Esophagus mucosa (tissue), 1 donor: ENCODE measurements at regions not wholly inside any gene's neighbourhood (a gene's known extent, or its start where the extent isn't known, plus 50 kb on each side); places are given as distances from the start of the nearest gene placed in this dataset.
"Not testable (repeated sequence)": the region's sequence is repeated elsewhere in the genome, so short reads cannot be mapped to it uniquely, and the experiment has no call there.

Experiments used
- ATAC-seq: fragments of 200-7000 bp; cut with Tn5 transposase; one replicate; pipeline ENCODE4 v1.9.1; 2020
- donor health status: DM: yes; HTN: yes; CAD: no.

DNA sequence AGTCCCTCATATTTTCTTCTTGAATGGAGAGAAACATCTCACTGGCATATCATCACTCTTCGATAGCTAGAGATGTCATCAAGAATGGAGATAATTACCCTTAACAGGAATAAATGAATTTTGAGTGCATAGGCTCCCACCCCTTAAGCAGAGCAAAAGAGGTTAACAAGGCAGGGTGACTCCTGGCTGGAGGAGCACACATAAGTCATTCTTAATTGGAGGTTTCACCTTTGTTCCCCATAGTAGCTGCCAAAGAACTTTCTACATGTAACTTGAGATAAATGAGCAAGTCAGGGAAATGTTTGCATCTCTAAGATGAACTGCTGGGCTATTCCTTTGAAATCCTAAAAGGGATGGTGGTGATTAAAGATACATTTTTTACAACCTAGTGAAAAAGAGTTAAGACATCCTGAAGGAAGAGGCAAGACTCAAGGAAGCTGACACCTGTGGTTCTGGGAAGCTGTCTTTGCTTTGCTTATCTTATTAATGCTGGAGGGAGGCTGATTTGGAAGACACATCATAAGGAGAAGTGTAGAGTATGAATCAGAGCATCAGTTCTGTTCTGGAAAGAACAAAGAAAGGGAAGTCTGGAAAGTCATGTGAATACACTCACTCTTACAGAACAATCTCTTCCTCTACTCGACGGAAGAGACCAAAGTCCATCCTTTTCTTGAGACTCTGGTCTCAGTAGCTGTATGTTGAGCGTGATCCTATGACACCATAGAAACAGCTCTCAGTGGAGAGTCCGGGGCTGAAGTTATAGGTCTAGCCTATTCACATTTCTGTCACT lies 326.3 kb downstream of the OSTF1 start:
- no peak for ATAC-seq

DNA sequence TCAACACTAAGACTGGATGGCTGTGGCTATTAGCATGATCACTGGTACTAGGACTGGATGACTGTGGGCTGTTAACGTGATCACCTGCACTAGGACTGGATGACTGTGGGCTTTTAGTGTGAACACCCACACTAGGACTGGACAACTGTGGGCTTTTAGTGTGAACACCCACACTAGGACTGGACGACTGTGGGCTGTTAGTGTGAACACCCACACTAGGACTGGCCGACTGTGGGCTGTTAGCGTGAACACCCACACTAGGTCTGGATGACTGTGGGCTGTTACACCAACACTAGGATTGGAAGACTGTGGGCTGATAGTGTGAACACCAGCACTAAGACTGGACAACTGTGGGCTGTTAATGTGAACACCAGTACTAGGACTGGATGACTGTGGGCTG lies 329.2 kb downstream of the OSTF1 start:
- no peak for ATAC-seq

DNA sequence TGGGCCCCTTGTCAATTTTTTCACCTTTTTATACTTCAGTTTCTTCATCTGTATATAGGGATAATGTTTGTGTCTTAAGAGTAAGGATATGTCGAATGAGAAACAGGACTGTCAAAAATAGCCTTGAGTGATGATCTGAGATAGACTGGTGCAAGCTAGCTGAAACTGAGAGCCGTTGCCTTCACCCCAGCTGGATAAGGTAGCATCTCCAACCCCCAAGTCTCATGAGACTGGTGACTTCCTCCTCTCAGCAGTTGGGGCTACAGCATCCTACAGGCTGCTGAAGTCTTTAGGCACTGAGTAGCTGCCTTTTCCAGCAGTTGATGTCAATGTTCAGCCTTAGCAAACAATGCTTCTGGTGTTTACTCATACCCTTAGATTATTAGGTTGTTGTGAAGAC lies 330.2 kb downstream of the OSTF1 start:
- ATAC-seq = no peak

DNA sequence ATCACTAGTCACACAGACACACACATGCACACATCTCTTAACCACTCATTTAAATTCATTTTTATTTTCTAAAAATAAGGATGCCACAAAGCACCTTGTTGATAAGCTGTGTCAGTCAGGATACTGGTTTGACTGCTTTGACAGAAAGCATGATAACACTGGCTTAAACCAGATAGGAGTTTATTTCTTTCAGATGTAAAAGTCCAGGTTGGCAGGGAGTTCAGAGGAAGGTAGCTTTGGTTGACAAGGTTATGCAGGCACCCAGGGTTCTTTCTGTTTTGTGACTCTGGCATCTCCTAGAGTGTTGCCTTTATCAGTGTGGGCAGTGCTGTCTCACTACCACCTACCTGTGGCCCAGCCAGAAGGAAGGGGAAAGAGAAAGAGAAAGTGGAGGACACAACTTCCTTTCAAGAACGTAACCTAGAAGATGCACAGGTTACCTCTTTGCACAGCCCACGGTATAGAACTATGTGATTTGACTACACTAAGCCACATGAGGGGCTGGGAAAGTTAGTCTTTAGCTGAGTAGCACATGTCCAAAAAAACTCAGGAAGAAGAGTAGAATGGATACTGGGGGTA lies 334.7 kb downstream of the OSTF1 start:
- no peak for ATAC-seq

DNA sequence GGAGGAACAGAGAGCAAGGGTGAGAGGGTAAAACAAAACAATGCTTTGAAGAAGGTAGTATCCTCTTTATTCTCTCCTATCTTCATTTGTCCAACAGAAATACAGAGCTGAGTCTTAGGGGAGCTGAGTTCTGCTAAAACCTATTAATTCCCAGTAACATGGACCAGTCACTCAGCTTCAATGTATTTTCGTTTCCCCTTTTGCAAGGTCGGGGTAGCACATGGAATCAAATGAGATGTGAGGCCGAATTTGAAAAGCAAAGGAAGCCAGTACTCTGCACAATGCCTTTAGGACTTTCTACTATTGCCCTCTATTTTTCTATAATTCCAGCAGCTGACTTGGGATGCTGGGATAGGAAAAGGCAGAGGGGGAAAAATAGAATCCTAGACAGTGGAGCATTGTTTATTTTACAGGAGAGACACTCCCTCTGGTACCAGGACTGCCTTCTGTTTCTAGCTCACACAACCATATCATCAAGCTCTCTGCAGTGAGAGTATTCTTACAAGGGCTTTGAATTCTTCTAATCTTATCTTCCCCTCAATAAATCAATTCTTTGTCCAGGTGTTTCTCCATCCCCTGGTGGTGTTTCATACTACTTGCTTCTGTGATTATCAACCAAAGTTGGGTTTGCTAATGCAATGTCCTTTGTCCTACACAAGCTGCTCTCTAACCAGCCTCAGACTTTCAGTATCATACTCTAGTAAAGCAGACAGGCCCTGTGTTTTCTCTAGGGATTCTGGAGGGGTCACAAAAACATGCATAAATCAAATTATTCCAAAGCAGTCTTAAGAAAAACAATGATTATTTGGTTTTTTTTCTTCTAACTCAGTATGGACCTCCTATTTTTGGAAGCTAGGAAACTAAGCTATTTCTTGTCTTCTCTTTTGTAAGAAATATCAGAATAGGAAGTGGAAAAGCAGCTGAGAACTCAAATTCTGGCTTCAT lies 341.5 kb downstream of the OSTF1 start:
- no peak for ATAC-seq

DNA sequence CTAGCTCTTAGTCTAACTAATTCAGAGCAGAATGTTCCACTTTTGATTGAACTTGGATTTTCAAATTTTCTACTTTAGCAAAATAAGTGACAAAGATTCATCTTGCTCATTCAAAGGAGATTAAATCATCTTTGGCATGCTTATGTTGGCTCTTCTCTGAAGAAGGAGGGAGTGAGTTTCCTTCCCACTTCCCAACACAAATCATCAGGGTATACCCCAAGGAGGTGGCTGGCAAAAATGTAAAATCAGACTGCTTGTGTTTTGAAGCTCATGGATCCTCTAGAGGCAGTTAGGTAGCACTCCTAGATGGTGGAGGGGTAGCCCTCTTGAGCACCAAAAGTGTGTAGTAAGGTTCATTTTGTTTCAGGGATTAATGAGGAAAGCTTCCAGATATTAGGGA lies 343.1 kb downstream of the OSTF1 start:
- ATAC-seq = no peak

DNA sequence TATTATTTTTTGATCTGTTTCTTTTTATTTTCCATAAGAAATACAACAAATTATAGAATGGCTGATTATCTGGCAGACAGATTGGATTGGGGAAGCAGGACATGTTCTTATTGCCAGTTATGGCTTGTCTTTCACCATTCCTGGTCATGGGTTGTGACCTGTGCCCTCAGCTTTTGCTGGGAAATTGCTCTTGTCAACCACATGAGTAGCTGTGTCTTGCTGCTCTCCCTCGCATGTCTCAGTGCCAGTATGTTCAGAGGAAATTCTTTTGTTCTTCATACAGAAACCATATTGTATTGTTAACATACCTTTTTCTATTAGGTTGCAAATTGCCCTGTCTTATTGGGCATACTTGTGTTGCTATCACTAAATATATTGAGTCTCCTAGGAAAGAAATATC lies 344.1 kb downstream of the OSTF1 start:
- no peak for ATAC-seq

DNA sequence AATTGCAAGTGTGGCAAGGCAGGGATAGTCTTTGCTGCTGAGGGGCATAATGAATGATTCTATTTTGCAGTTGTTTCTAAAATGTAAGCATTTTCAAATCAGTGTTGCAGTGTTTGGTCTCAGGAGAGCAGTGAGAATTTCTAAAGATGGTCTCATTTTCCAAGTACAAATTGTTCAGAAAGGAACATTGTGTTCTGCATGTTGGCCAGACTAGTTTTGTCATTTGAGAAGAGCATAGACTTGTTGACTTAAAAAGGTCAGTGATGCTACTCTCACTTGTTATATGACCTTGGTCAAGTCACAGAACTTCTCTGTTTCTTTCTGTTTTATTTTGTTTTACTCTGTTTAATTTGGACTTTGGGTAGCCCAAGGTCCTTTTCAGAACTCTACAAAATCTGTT lies 344.6 kb downstream of the OSTF1 start:
- no peak for ATAC-seq

DNA sequence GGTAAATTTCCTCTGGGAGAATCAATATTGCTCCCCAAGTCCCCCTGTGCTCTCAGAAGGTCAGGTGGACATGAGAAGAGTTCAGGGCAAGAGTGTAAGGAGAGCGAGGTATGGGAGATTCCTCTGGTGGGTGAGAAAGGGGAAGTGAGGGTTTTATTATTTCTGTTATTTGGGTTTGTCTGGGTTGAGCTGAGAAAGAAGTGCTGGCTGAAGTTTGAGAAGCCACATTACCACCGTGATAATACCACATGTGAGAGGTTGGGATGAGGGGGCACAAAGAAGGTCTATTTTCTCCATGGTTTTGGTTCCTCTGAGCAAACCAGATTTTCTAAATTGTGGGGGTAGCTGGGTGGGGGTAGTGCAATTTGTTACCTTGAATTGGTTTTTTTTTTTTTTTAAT lies 350.4 kb downstream of the OSTF1 start:
- ATAC-seq = no peak

DNA sequence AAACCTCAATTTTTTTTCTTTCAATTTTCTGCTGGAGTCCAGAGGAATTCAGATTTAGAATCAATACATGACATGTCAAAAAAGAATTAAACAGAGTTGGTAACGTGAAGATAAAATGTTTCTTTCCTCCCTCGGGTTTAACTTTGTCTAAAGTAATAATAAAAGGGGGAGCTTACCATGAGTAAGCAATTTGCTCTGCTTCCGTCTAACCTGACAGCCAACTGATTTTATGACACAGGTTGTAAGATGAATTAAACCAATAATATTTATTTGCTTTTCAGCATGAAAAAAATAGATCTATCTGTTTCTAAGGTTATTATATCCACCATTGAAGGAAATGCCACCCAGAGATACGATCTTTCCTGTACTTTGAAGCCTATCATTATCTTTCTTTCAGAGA lies 352.6 kb downstream of the OSTF1 start:
- ATAC-seq = no peak

DNA sequence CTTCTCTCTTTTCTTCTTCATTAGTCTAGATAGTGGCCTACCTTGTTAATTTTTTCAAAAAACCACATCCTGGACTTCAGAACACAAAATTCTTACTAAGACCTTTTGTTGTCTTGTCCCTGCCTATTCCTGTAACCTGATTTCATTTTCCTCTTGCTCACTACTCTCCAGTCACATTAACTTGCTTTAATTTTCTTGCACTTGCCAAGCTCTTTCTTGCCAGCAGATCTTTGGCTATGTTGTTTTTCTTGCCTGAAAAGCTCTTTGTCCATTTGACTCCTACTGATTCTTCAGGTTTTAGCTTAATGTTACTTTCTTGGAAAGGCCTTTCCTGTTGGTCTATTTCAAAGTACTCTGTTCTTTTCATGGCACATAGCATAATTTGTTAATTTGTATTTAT lies 356.8 kb downstream of the OSTF1 start:
- no peak for ATAC-seq

DNA sequence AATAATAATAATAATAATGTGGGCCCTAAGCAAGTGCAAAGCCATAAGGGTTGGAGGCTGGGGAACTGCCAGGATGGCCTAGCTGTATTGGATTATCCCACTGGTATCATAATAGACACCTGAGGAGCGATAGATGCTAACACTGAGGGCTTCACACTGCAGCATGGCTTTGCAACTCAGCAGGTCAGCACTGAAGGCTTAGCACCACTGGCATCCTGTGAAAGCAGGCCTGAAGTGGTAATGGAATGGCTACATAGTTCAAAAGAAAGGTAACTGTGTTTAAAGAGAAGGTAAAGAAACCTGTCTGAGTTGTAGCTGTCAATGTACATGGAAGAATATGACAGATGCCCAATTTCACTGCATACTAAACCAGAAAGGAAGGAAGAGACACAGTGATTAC lies 359.0 kb downstream of the OSTF1 start:
- ATAC-seq = no peak

DNA sequence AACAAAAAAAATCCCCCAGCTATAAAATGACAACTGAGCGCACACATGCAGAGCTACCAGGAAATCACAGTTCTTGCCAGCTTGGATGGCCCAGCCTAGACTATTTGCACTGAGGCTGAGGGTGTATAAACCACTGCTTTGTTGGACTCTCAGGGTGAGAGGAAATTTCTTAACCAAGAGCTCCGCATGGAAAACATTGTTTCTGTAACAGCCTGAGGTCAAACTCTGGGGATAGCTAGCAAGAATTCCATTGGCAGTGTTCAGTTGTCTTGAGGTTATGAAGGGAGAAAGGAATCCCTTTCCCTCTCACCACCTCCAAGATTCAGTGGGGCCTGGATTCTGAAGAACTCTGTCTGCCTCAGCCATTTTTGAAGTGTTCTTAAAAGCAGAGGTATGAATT lies 360.0 kb downstream of the OSTF1 start:
- no peak for ATAC-seq

DNA sequence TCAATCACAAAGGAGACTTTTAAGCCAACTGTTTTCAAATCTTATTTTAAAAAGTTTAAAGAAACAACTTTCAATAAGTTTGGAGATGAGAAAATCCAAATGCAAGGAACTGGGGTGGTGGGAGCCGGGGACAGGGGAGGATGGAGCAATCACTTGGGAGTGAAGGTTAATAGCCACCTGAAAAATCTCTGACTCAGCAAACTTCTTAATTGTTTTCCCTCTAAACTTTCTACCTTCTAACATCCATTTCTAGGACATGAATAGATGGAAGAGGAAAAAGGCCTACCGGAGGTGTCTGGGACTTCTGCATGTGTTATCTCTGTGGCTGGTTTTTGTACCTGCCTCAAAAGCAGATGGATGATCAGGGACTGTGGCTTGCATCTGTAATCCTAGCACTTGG lies 360.6 kb downstream of the OSTF1 start:
- ATAC-seq = no peak

DNA sequence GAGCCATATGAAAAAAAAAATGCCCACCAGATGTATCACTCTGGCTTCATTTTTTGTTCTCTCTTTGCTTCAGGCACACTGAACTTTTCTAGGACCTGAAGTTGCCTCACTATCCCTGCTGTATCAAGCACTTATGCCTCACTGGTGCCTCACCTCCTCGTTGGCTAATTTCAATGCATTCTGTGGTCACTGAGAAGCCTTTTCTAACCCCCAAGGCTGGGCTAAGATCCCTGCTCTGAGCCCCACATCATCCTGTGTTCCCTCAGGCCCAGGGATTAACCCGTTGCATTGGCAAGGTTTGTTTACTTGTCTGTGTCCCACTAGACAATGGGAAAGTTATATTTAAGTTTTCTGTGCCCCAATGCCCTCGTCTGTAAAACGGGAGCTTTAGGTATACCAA lies 362.7 kb downstream of the OSTF1 start:
- no peak for ATAC-seq

DNA sequence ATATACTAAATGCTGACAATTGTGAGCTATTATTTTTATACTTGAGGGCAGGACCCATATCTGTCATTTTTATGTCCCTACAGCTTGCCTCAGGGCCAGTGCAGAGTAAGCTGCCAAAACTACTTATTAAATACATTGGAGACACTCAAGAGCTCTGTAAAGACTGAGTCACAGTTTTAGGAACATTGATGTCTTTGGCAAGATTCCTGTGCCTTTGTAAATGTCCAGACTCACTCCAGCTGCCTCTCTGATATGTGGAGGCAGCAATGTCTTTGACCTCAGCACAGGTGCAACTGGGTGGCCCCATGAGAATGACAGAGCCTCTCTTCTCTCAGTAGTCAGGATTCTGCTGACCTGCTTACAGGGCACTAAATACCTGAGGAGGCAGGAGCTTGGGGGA lies 363.2 kb downstream of the OSTF1 start:
- no peak for ATAC-seq

DNA sequence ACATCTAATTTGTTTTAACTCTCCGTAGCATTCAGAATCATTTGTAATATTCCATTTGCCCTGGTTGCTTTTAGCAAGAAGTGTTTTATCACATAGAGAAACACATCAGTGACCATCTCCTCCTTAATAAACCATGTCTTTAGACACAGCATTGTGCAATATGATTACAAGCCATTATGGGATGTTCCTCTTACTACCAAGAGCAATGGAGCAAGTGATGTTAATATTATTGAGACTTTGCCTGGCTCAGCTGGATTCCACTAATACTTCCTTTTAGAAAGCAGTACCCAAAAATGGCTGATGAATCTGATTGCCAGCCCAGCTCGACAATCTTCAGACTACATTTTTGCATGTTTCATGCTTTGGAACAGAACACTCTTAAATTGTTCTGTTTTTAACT lies 364.2 kb downstream of the OSTF1 start:
- no peak for ATAC-seq

DNA sequence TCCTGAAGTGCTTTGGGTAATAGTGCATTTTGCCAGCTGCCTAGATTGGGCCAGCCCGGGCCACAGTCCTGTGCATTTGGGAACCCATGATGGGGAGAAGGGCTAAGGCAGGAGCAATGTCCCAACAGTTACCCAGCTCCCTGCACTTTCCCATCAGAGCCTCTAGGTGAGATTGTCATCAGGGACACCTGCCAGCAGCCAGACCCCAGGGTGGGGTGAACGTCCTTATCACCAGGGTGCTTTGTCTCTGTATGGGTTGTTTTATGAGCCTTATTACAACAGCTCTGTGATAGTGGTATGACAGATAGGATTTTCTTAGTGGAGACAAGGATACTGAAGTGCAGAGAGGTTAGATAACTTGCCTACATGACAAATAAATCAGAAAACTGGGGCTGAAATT lies 365.7 kb downstream of the OSTF1 start:
- ATAC-seq = no peak

DNA sequence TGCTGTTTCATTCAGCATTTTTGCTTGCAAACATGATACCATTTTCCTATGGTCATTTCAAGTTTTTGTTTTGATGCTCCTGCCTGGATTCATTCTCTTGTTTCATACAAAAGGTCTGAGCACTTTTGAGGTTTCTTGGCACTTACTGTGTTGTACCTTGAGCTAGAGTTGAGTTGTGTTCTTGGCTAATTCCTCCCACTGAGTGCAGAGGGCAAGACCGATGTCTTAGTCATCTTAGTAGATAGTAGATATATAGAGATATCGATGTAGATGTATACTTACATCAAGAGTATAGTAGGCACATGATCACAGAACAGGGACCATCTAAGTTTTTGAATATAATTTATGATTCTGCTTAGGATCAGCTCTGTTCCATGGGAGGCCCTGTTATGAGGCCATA lies 366.6 kb downstream of the OSTF1 start:
- no peak for ATAC-seq

DNA sequence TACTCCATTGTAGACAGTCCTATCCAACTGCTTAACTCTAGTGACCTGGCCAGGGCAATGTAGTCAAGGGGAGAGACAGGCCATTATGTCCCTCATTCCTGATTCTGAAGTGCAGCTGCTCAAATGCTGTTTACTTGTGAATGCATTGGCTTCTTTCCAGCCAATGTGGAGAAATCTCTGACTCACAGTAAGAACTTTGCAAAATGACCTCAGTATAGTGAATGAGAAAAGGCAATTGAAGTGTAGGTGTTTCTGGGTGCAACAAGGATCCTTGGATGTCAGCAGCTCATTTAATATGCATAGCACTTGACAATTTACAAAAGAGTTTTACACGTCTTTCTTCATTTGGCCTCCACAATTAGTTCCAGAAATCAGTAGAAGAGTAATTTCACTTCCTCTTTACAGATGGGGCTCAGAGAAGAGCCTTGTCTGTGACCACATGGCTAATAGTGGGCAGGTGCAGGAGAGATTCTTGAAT lies 367.2 kb downstream of the OSTF1 start:
- ATAC-seq = no peak

DNA sequence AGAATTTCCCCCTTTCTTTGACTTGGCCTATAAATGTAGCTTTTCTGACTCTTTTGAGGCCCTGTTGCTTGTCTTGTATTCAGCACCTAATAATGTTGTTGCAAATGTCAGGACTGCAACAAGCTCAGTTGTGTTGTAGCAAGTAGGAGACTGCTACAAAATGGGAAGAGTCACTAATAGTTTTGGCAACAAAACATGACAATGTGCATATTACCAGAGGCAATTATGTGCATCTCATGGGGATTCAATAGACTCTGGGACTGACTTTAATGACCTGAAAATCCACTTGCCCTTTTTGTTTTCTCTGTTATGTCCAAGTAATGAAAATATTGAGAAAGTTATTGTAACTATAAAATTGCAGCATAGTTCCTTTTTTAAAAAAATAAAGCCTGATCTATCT lies 368.4 kb downstream of the OSTF1 start:
- no peak for ATAC-seq

DNA sequence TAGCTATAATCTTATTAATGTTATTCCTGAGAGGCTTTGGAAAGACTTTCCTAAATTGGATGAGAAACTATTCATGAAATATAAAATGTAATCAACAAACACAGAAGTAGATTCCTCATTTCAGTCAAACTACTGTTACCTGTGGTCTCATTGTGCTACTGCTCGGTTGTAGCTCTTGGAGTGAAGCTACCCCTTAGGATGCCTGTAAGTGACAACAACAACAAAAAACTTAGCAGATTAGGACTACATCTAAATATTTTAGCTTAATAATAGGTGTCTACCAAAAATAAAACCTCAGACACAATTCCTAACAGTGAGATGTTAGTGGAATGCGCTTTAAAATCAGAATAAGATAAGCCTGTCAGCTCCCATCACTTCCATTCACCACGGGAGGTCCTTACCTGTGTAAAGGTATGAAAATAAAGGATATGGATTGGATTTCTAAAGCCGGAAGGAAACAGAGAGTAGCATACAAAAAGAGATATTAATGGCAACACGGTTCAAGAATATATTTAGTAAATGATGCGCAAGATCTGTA lies 369.2 kb downstream of the OSTF1 start:
- ATAC-seq = no peak

DNA sequence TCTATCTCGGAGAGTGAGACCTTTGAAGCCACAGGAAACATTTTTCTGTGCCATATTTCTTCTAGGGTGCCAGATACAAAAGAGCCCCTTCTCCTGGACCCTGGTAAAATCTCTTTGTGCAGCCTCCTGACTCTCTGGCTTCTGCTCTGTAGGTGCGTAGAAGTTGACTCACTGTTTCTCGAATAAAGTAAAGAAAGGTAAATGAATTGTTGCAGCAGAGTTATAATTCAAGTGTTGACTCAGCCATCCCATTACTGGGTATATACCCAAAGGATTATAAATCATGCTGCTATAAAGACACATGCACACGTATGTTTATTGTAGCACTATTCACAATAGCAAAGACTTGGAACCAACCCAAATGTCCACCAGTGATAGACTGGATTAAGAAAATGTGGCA lies 371.0 kb downstream of the OSTF1 start:
- ATAC-seq = not testable (repeated sequence)
